HepG2 (cell line): ENCODE measurements at regions not wholly inside any gene's neighbourhood (a gene's known extent, or its start where the extent isn't known, plus 50 kb on each side); places are given as distances from the start of the nearest gene placed in this dataset.

ENCODE experiments used
- ATAC-seq: fragments of 200-7000 bp; cut with Tn5 transposase; 3 replicates; pipeline ENCODE4 v1.9.1; 2020; ENCODE audit warnings: mild to moderate bottlenecking, moderate library complexity
- BruUV-seq: library from RNA; stranded (reverse); fragments of 400-500 nt; replicated peaks from 2 replicates; lab custom pipeline; 2021; lab: Mats Ljungman, UMichigan
- CTCF ChIA-PET: fragments of 300-600 bp; formaldehyde crosslinking; extraction: SDS; loops from one replicate; lab custom pipeline; 2021; ENCODE audit warnings: low total read pairs, inconsistent platforms, low intra/inter-chr PET ratio; lab: Yijun Ruan, JAX
- POLR2A ChIA-PET: fragments of 350-600 bp; sonication (Branson Sonifier 250); formaldehyde crosslinking; loops from one replicate; lab custom pipeline; 2020; ENCODE audit warnings: antibody characterized with exemption, inconsistent platforms; lab: Yijun Ruan, JAX
- DNase-seq: peaks from one replicate; pipeline ENCODE4 v3.0.0-alpha.2; 2015; ENCODE audit warnings: low spot score
- FAIRE-seq: peaks from 3 replicates; lab custom pipeline; 2011; peaks lifted over from hg19 to GRCh38; lab: Jason Lieb, UNC
- H2AFZ ChIP-seq: one replicate; pipeline ENCODE4 v1.6.1; 2011; ENCODE audit warnings: low read length, inconsistent platforms
- H3K27ac ChIP-seq: fragments of 300-600 bp; 3 replicates; pipeline ENCODE4 v1.8.0; 2011; ENCODE audit warnings: mixed run types, mild to moderate bottlenecking, mixed read lengths, low read length, inconsistent platforms; ENCODE audit not compliant: insufficient read depth; ENCODE audit errors: extremely low read length
- H3K27me3 ChIP-seq, 2 experiments: fragments of 200-600 bp in 1 of 2; 2 replicates in 1 of 2; 3 replicates in 1 of 2; pipeline versions ENCODE4 v1.6.0 to v1.8.0; 2011; ENCODE audit warnings: low read length in 2 of 2, mild to moderate bottlenecking in 2 of 2, moderate library complexity in 2 of 2, inconsistent platforms in 1 of 2; ENCODE audit not compliant: insufficient read depth in 2 of 2, control insufficient read depth in 1 of 2
- H3K36me3 ChIP-seq, 2 experiments: fragments of 200-600 bp in 1 of 2; replicated peaks in 1 of 2; 2 replicates in 1 of 2; 3 replicates in 1 of 2; pipeline versions ENCODE4 v1.5.1 to v1.8.0; 2011; ENCODE audit warnings: low read length in 2 of 2, inconsistent platforms in 1 of 2; ENCODE audit not compliant: insufficient read depth in 2 of 2, control insufficient read depth in 1 of 2
- H3K4me1 ChIP-seq: 2 replicates; pipeline ENCODE4 v1.5.1; 2012; ENCODE audit warnings: low read length, inconsistent platforms; ENCODE audit not compliant: insufficient read depth
- H3K4me2 ChIP-seq: 2 replicates; pipeline ENCODE4 v1.6.0; 2011; ENCODE audit warnings: low read depth, low read length, inconsistent platforms
- H3K4me3 ChIP-seq, 3 experiments: fragments of 200-600 bp in 1 of 3; sonication (generic), shearing (Covaris generic) in 1 of 3; replicated peaks in 1 of 3; 2 replicates each; pipeline ENCODE4 v1.5.1; 2011 to 2016; ENCODE audit warnings: low read length in 3 of 3, inconsistent platforms in 2 of 3, low read depth in 2 of 3, mild to moderate bottlenecking in 2 of 3, control low read depth in 1 of 3, mixed read lengths in 1 of 3; ENCODE audit not compliant: insufficient read depth in 1 of 3
- H3K79me2 ChIP-seq: one replicate; pipeline ENCODE4 v1.6.1; 2011; ENCODE audit warnings: low read length, inconsistent platforms; ENCODE audit not compliant: insufficient read depth
- H3K9ac ChIP-seq: 2 replicates; pipeline ENCODE4 v1.6.0; 2011; ENCODE audit warnings: mild to moderate bottlenecking, low read depth, low read length, inconsistent platforms; ENCODE audit not compliant: insufficient read depth
- H3K9me3 ChIP-seq: 2 replicates; pipeline ENCODE4 v1.5.1; 2012; ENCODE audit warnings: mild to moderate bottlenecking, low read length
- H4K20me1 ChIP-seq: 2 replicates; pipeline ENCODE4 v1.6.0; 2011; ENCODE audit warnings: inconsistent platforms, mild to moderate bottlenecking, low read length, moderate library complexity; ENCODE audit not compliant: insufficient read depth
- JUNB ChIP-seq: sonication (generic); formaldehyde crosslinking; IDR thresholded peaks from 2 replicates; pipeline ENCODE4 v1.8.0; 2022; ENCODE audit warnings: missing genetic modification reagents, mild to moderate bottlenecking, borderline replicate concordance
- PCBP1 ChIP-seq: fragments of 200-400 bp; formaldehyde crosslinking; IDR thresholded peaks from 2 replicates; pipeline ENCODE4 v1.6.1; 2017; ENCODE audit warnings: mild to moderate bottlenecking, low read depth, low read length, borderline replicate concordance
- TIGD3 ChIP-seq: sonication (generic); formaldehyde crosslinking; IDR thresholded peaks from 2 replicates; pipeline ENCODE4 v1.5.1; 2020; ENCODE audit warnings: mild to moderate bottlenecking, missing genetic modification reagents, borderline replicate concordance
- ZC3H4 ChIP-seq: sonication (generic); formaldehyde crosslinking; IDR thresholded peaks from 2 replicates; pipeline ENCODE4 v1.4.0; 2020; ENCODE audit warnings: missing genetic modification reagents, borderline replicate concordance
- ZNF207 ChIP-seq: fragments of 450-650 bp; IDR thresholded peaks from 2 replicates; pipeline ENCODE4 v1.6.1; 2016; ENCODE audit warnings: antibody characterized with exemption, borderline replicate concordance
- ZNF235 ChIP-seq: sonication (generic); formaldehyde crosslinking; IDR thresholded peaks from 2 replicates; pipeline ENCODE4 v1.8.1; 2023; ENCODE audit warnings: mild to moderate bottlenecking, missing genetic modification reagents, borderline replicate concordance
- ZNF276 ChIP-seq: sonication (generic); formaldehyde crosslinking; IDR thresholded peaks from 2 replicates; pipeline ENCODE4 v1.4.0; 2020; ENCODE audit warnings: mild to moderate bottlenecking, low read depth, missing genetic modification reagents
- ZNF383 ChIP-seq: sonication (generic); formaldehyde crosslinking; IDR thresholded peaks from 2 replicates; pipeline ENCODE4 v1.4.0; 2020; ENCODE audit warnings: missing genetic modification reagents, mild to moderate bottlenecking, borderline replicate concordance
- ZNF878 ChIP-seq: sonication (generic); formaldehyde crosslinking; IDR thresholded peaks from 2 replicates; pipeline ENCODE4 v1.8.1; 2023; ENCODE audit warnings: mild to moderate bottlenecking, missing genetic modification reagents, moderate library complexity
- whole genome bisulfite sequencing: methylation state at CpG from one replicate; pipeline ENCODE4 v1.1.6; 2017; ENCODE audit warnings: low lambda C conversion rate; 5-methylcytosine and 5-hydroxymethylcytosine counted together
- in situ Hi-C: cut with HindIII; loops from 2 replicates; pipeline ENCODE4 v1.10.0; 2017; ENCODE audit warnings: low pct_unique_long_range_greater_than_20kb; ENCODE audit not compliant: extremely low pct_ligation_motif_present
- intact Hi-C: fragments of 100-400 bp; cut with micrococcal nuclease; formaldehyde crosslinking; loops from one replicate; pipeline ENCODE4 v1.10.0; 2022; ENCODE audit not compliant: unreplicated experiment

GRCh38 chr2:54021702-54022101, 50.9 kb upstream of the PSME4 start:
- Histone ChIP-seq H3K9ac (no peak overlapping the region), H3K4me3 (no peak overlapping the region), H3K4me1 (no peaks in the 10 kb centered on the region), H4K20me1 (no peaks in the 10 kb centered on the region), H2AFZ (no peak overlapping the region), H3K36me3 (no peaks in the 10 kb centered on the region; a peak in 1 of 5 replicates), H3K9me3 (no peaks in the 10 kb centered on the region), H3K79me2 (no peaks in the 10 kb centered on the region), H3K27me3 (no peaks in the 10 kb centered on the region), H3K4me2 (no peak overlapping the region), H3K27ac (no peak overlapping the region)
- 88% methylated on average over 3 of the region's 3 CpGs for WGBS
- BruUV-seq = no TSS peak
- TF ChIP-seq ZC3H4 (CRISPR knock-in tag) (no peak), ZNF276 (CRISPR knock-in tag) (no peak), ZNF383 (CRISPR knock-in tag) (no peak), TIGD3 (CRISPR knock-in tag) (no peak), ZNF235 (CRISPR knock-in tag) (no peak), ZNF207 (no peak), PCBP1 (no peak), ZNF878 (CRISPR knock-in tag) (no peak), JUNB (CRISPR knock-in tag) (no peak)
- ATAC-seq (no peak), DNase-seq (no peak), FAIRE-seq (no peak)
- in situ Hi-C loops (no loop called here), intact Hi-C loops (loop anchor here (5.0 kb wide), 1 partner anchor 34 kb away; no protein-coding TSS in a partner anchor)
- ChIA-PET POLR2A (no interaction called here), CTCF (no interaction called here)
